ENCODE measurements at regions not wholly inside any gene's neighbourhood (a gene's known extent, or its start where the extent isn't known, plus 50 kb on each side); places are given as distances from the start of the nearest gene placed in this dataset.

DNA sequence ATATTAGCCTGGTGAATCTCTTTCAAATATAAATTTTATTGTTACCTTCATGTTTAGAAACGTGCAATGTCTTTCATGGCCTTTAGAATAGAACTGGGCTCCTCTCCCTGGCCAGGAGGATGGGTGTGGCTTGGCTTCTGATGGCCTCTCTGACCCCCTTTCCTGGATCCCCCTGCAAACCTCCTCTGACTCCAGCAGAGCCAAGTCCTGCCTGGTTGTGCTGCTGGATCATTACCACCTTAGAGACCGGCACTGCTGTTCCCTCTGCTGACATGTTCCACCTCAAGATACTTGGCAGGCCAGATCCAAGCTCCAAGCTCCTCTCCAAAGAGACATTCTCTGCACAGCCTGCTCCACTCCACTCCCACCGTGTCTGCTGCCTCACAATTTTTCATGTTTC, 823.8 kb upstream of the HS6ST1 start:
- no peak for DNase-seq (ENCODE audit: low read depth)

DNA sequence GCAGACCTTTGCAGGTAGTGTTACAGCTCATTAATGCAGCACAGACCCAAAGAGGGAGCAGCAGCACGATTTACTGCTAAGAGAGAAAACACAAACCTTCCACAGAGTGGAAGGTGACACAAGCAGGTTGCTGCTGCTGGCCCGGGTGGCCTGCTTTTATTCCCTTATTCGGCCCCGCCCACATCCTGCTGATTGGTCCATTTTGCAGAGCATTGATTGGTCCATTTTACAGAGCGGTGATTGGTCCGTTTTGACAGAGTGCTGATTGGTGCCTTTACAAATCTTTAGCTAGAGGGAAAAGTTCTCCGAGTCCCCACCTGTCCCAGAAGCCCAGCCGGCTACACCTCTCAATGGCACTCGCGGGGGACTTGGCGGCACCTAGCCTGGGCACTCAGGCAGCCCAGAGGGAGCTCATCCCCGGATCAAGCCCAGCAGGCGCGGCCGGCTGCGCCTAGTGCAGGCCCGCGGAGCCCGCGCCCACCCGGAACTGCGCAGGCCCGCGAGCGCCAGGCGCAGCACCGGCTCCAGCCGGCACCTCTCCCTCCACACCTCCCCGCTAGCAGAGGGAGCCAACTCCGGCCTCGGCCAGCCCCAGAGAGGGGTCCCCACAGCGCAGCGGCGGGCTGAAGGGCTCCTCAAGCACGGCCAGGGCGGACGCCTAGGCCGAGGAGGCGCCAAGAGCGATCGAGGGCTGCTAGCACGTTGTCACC, 825.6 kb upstream of the HS6ST1 start:
- DNase-seq (ENCODE audit: low read depth) = no peak

DNA sequence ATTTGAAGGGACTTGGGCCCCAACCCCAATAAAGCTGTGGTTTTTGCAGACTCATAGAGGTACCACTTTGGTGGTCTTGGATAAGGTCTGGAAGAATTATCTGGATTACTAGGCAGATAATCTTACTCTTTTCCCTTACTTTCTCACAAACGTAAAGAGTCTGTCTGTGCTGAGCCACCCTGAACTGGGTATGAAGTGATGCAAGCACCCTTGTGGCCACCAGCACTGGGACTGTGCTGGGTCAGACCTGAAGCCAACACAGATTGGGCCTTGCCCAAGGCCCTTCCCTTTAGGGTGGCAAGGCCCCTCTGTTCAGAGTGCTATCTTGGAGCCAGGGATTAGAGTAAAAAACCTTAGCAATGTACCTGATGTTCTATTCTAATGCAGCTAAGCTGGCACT, 827.0 kb upstream of the RAB6C start:
- DNase-seq (ENCODE audit: low read depth) = no peak

DNA sequence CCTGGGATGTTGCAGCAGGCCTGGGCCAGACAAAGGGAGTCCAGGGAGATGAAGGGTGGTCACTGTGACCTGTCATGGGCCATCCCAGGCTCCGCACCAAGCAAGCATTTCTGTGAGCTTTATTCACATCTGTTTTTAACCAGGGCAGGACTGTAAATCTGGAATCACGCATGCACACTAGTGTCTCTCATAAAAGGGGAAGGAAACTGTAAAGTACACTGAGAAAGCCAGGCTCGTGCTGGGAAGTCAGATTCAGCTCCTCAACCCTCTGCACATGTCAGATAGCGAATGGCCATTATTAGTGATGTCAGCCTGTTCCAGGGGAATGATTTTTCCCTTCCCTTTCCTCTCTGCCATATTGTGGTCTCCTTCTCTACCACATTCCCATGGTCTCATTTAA, 818.6 kb upstream of the RAB6C start:
- DNase-seq (ENCODE audit: low read depth) = no peak

DNA sequence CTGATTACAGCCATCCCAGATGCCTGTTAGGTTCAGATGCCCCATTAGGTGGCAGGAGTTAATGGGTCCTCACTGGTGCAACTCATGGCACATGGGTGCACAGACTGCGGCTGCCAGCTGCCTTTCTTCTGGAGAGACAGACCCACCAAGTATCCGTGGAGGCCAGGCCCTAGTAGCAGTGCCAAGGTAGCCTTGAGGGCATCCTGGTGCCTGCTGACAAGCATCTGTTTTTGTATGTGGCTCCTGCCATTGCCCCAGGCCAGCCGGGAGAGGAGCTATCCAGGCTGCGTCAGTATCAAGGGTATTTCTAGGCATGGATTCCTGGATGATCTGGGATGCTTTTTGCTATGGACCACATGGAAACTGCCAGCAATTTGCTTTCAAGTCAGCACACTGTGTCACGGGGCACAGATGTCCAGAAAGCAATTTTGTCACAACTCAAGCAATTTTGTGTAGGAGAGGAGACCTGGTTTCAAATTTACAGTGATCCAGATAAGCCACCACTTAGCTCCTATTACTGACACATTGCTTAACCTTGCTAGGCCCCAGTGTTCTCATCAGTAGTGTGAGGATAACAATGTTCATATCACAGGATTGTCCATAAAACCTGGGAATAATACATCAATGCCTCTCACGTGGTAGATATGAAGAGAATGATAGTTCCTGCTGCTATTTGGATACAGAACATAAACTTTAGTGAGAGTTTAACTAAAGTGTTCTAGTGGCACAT, 815.1 kb upstream of the RAB6C start:
- no peak for DNase-seq (ENCODE audit: low read depth)

DNA sequence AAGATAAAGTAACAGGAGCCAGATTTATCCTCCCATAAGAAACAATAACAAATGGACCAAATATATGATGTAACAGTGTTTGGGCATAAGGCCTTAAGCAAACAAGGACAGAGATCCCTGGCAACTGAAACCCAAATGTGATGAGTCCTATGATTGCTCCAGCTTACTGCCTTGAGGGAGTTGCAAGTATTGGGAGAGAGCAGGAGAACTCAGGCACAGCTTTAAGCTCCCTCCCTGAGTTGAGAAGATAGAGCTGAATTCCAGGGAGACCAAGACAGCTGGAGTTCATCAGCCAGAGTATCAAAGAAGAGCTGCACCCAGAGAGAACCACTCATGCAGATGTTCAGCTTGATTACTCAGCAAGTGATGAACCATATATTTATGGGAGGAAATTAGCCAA, 814.5 kb upstream of the RAB6C start:
- no peak for DNase-seq (ENCODE audit: low read depth)

DNA sequence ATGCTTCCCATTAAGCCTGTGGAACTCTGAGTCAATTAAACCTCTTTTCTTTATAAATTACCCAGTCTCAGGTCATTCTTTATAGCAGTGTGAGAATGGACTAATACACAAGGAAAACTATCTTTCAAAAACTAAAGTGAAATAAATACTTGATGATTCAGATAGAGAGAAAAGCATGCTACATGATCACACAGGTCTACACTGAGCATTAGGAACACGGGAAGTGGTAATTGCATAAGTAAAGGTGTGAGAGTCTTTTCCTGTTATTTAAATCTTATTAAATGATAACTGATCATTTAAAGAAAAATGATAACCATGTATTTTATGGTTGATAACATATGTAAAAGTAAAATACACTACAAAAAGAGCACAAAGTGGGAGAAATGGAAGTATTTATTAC, 812.0 kb upstream of the RAB6C start:
- DNase-seq (ENCODE audit: low read depth) = no peak

DNA sequence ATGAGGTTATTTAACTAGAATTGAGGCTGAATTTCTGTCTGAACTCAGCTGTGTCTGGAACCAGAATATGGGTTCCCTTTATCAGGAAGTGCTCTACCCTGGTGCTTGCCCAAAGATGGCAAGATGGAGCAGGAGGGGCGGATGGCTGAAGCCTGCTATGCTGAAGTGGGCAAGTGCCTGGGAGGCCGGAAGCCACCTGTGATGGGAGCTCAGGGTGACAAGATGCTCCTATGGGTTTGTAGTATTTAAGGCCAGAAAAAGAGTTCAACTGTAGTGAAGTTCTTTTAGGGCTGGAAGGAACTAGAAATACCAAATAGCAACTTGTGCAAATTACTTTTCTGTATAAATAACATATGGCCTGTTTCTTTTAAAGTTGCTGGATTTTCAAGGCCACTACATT, 808.9 kb upstream of the RAB6C start:
- no peak for DNase-seq (ENCODE audit: low read depth)

DNA sequence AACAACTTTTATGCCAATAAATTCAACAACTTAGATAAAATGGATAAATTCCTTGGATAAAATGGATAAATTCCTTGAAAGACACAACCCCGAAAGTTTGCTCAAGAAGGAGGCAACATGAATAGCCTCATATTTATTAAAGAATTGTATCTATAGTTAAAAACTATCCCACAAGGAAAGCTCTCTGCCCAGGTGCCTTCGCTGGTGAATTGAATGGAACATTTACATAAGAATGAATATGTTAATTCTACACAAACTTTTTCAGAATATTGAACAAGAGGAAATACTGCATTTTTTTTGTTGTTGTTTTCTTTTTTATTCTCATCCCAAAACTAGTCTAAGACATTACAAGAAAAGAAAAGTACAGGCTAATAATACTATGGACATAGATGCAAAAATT, 805.3 kb upstream of the RAB6C start:
- no peak for DNase-seq (ENCODE audit: low read depth)

DNA sequence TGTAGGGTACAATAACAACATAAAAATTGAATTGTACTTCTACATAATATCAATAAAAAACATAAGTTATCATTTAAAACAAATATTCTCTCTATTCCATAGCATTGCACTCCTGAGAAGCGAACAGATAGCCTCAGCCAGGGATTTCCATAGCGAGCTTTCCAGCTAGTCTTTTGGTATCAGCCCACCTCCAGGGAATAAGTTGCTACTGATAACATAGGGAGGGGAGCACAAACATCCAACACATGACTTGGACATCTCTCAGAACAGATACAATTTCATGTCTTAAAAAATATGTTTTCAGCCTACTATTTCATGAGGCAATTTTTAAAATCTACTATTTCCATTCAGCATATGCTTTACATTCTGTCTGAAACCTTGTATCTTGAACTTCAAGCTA, 804.4 kb upstream of the RAB6C start:
- DNase-seq (ENCODE audit: low read depth) = no peak

DNA sequence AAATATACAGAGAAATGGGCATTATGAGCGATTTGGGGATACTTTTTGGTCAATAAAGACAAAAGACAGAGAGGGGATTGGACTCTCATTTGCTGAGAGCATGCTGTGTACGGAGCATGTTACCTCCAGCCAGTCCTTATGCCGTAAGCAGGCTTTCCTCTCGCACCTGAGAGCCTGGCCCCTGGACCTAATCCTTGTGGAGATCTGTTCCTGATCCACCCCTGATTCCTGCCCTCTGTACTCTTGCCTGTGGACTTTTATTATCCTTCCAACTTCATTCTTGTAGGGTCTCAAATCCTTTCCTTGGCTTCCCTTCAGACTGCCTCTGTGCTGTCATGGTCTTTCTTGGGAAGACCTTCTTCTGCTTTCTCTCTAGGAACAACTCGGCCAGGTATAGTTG, 803.1 kb upstream of the RAB6C start:
- DNase-seq (ENCODE audit: low read depth) = no peak

DNA sequence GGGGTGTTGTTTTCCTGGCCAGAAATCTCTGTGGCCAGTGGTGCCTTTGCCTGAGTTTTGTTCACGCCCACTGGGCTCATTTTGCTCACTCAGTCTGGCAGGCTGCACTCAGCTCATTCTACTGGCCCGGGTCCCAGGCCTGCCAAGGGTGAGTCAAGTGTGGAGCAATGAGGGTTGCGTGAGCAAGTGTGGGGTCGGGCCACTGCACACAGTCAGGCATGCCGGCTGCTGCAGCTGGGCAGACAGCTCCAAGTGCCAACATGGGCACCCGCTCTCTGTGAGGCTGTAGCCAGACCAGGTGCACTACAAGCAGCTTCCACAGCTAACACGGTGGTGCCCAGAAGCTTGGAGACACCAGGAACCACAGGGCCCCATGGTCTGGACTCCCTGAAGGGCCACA, 801.1 kb upstream of the RAB6C start:
- DNase-seq (ENCODE audit: low read depth) = no peak

DNA sequence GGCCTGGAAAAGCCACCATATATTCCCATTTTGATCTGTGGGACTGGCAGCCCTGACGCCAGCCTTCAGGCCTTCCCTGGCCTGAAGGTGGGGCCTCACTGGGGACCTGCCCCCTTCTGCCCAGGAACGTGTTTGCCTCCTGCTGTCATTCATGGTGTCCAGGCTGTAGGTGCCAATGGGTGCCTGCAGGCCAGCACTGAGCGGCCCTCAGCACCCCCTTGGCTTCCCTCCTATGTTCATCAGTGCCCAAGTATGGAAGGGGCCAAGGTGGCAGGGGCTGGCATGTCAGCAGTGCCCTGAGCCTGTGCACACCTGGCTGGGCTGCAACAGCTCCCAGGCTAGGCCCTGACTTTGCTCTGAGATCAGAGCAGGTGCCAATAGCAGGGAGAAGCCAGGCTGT, 800.3 kb upstream of the RAB6C start:
- DNase-seq (ENCODE audit: low read depth) = no peak

DNA sequence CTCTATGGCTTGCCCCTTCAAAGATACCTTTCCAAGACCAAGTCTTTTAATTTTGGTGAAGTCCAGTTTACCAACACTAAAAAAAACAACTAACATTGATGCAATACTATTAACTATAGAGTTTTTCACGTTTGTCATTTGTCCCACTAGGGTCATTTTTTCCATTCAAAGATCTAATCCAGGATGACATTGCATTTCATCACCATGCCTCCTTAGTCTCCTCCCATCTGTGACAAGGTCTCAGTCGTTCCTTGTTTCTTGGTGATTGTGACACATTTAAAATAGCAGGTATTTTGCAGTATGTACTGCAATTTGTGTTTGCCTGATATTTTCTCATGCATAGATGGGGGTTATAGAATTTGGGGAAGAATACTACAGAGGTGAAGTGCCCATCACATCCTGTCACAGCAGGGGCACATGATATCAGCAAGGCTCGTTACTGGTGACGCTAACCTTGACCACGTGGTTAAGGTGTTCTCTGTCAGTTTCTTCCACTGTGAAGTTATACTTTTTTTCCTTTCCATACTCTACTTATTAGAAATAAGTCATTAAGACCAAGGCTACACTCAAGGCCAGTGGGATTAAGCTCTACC, 799.2 kb upstream of the RAB6C start:
- no peak for DNase-seq (ENCODE audit: low read depth)

DNA sequence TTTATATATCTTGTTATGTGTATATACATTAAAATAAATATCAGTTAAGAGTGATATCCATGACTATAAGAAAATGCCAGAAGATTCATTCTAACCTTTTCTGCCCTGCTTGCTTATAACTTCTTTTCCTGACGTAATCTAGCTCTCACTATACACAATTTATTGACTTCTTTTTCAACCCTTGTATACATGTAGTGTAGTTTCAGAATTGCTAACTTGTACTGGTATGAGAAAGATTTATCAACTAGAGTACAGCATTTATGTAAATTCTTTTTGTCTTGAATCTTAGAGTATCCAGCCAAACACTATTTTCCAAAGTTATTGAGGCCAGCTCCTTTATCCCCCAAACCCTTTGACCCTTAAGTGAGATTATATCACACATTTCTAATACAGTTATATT, 798.0 kb upstream of the RAB6C start:
- DNase-seq (ENCODE audit: low read depth) = no peak

DNA sequence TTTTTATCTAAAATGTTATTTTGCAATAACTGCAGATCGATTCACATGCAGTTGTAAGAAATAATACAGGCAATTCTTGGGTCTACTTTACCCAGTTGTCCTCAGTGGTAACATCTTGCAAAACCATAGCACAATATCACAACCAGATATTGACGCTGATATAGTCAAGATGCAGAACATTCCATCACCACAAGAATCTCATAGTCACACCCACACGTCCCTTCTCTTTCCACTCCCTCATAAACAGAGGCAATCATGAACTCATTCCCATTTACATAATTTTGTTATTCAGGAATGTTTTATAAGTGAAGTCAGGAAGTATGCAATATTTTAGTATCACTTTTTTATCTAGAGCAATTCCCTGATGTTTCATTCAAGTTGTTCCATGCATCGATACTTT, 797.5 kb upstream of the RAB6C start:
- DNase-seq (ENCODE audit: low read depth) = no peak

DNA sequence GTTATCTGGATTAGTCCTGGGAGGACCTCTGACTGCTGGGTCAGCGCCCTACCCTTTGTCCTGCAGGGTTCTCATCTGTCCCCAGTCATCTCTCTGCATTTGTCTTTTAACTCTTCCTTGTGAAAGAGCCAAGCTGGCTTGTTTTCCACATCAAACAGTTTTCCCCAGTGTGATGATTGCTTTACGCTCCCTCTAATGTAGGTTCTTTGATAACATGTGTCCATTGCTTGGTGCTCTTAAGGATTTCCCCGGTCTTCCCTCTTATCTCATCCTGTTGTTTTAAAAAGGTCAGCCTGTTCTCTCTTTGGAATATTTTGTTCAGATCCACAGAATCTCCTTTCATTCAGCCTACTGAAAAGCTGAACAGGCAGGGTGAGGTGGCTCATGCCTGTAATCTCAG, 792.1 kb upstream of the RAB6C start:
- no peak for DNase-seq (ENCODE audit: low read depth)

DNA sequence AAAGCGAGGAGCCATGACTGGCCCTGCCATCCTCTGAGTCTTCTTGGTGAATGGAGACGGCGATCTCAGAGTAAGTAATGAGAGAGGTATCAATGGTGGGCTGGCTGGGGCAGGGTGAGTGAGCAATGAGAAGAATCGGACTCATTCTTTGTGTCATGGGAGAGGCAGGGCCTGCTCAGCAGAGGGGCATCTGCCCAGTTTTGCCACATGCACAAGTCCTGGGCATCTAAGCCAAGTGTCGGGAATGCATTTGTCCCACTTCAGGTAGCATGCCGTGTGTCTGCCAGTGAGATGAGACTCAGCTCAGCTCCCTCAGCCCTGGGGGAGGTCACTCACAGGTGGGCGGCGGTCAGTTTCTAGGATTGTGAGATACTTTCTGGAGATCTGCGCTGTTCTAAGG, 791.0 kb upstream of the RAB6C start:
- DNase-seq (ENCODE audit: low read depth) = no peak

DNA sequence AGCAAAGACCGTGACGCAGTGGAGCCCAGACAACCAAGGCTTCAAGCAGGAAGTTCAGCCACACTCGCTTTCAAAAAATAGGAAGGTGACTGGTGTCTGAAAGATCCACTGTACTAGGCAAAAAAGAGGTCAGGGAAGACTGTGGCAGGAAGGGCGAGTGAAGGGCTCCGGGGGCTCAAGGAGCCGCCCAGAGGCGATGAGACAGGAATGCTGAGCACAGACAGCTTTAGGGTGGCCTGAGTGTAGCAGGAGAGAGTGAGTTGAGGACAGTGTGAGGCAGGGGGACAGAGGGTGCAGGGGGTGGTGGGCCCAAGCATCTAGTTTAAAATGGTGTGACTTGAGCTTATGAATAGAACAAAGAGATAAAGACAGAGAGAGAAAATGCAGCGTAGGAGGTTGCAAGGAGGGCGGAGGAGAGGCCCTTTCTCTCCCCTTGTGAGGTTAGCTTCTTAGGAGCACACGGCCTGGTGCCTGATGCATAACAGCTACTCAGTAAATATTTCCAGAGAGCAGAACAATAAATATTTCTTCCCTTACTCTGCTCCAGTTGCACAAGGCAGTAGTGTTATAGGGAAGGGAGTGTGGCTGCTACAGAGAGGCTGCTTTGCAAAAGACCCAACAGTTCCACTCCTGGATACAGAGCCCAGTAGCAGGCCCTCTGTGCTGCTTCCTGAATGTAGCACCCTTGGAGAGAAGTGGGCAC, 789.7 kb upstream of the RAB6C start:
- DNase-seq (ENCODE audit: low read depth) = no peak

DNA sequence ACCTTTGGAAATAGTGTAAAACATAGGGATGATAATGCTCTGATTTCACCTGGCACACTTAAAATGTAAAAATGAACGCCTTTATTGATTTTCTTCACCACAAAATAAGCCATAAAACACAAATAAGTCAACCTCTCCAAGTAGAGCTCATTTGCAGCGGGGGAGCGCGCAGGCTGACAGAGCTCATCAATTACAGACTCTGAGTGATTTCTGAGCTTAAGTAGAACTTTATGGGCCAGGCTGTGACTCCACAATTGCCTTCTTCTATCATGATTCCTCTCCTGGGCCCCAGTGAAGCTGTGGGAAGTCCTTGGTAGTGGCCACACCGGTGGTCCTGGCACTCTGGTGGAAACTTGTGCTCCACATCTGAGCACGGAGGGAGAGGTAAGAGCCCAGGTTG, 789.0 kb upstream of the RAB6C start:
- no peak for DNase-seq (ENCODE audit: low read depth)

DNA sequence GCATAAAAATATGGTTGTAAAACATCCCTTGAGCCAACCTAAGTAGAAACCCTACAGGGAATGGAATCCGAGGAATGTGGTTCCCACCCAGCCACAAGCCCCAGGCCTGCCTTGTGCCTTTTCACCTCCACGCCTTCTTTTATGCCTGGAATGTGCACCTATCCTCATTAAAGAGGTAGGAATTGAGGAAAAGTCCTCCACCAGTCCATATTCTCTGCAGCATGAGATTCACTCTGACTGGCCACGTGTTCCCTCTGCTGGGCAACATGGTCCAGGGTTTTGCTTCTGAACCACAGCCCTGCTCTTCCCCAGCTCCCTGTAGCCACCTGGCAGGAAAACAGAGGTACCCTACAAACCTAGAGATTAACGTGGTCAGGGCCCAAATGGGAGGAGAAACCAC, 787.9 kb upstream of the RAB6C start:
- DNase-seq (ENCODE audit: low read depth) = no peak

DNA sequence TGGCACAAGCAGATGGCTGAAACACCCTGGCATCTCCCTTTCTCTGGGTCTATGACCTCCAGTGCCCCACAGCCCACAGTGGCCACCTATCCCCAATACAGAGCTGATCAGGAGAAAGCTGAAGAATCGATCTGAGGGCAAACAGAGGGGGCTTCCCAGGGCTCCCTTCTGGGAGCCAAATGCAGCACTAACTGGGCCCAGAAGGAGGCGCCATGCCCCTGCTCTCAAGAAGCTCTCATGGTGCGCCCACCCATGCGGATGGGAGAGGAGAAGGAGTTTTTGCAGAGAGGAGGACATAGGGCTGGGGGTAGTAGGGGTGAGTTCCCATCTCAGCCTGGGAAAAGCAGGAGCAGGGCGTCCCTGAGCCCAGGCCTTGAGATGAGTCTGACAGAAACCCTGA, 787.3 kb upstream of the RAB6C start:
- DNase-seq (ENCODE audit: low read depth) = no peak

DNA sequence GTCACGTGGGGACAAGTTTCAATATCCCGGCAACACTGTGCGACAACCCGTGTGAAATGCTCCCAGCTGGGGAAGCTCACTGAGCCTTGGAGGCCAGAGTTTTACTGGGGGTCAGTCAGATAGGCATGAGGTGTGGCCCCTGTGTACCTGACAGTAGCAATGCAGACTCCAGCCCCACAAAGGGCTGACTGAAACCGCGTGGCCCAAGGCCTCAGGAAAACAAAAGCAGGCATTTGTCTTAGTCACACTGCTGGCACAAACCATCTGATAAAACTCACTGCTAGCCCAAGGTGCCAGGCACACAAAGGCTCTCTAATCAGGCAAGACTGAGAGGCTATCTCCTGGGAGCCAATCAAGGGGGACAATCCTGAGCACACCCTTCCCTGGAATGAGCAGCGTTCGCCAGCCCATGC, 786.6 kb upstream of the RAB6C start:
- no peak for DNase-seq (ENCODE audit: low read depth)
